Fibroblast of lung (primary cell): ENCODE measurements at regions not wholly inside any gene's neighbourhood (a gene's known extent, or its start where the extent isn't known, plus 50 kb on each side); places are given as distances from the start of the nearest gene placed in this dataset.

Experiments
- DNase-seq, 2 donors: peaks; one replicate each; pipeline versions ENCODE4 v3.0.0 to v3.0.0-alpha.2; 2010; ENCODE audit warnings: low read depth in 2 of 2
- H2AFZ ChIP-seq: 2 replicates; pipeline ENCODE4 v1.5.1; 2012; ENCODE audit warnings: low read length, control low read depth, inconsistent platforms
- H3K27ac ChIP-seq: 2 replicates; pipeline ENCODE4 v1.5.1; 2011; ENCODE audit warnings: low read length, control low read depth; ENCODE audit not compliant: insufficient read depth
- H3K27me3 ChIP-seq: 2 replicates; pipeline ENCODE4 v1.5.1; 2011; ENCODE audit warnings: mild to moderate bottlenecking, low read length; ENCODE audit not compliant: control insufficient read depth, insufficient read depth
- H3K36me3 ChIP-seq: 2 replicates; pipeline ENCODE4 v1.5.1; 2011; ENCODE audit warnings: low read length; ENCODE audit not compliant: control insufficient read depth, insufficient read depth
- H3K4me1 ChIP-seq: 2 replicates; pipeline ENCODE4 v1.5.1; 2011; ENCODE audit warnings: low read length; ENCODE audit not compliant: control insufficient read depth, insufficient read depth; ENCODE audit errors: extremely low read depth
- H3K4me2 ChIP-seq: 2 replicates; pipeline ENCODE4 v1.5.1; 2011; ENCODE audit warnings: low read length, control low read depth; ENCODE audit not compliant: insufficient read depth; ENCODE audit errors: extremely low read depth
- H3K4me3 ChIP-seq, 4 experiments: fragments of 200-600 bp in 1 of 4; sonication (generic) in 1 of 4; replicated peaks in 1 of 4; 2 replicates each; pipeline ENCODE4 v1.5.1; 2011 to 2016; ENCODE audit warnings: low read length in 4 of 4, low read depth in 3 of 4, mild to moderate bottlenecking in 3 of 4, control low read depth in 2 of 4, inconsistent platforms in 1 of 4, mixed read lengths in 1 of 4; ENCODE audit not compliant: insufficient read depth in 1 of 4; ENCODE audit errors: control extremely low read depth in 1 of 4
- H3K79me2 ChIP-seq: 2 replicates; pipeline ENCODE4 v1.5.1; 2012; ENCODE audit warnings: mild to moderate bottlenecking, low read length, inconsistent platforms; ENCODE audit not compliant: control insufficient read depth, insufficient read depth
- H3K9ac ChIP-seq: 2 replicates; pipeline ENCODE4 v1.5.1; 2011; ENCODE audit warnings: mild to moderate bottlenecking, low read length, control low read depth; ENCODE audit not compliant: insufficient read depth
- H3K9me3 ChIP-seq: 2 replicates; pipeline ENCODE4 v1.5.1; 2012; ENCODE audit warnings: low read depth, low read length; ENCODE audit not compliant: control insufficient read depth, insufficient read depth
- H4K20me1 ChIP-seq: 2 replicates; pipeline ENCODE4 v1.5.1; 2011; ENCODE audit warnings: low read length; ENCODE audit not compliant: control insufficient read depth, insufficient read depth; ENCODE audit errors: extremely low read depth
- EZH2 ChIP-seq: IDR thresholded peaks from 2 replicates; pipeline ENCODE4 v1.5.1; 2012; ENCODE audit warnings: low read length, control low read depth, mild to moderate bottlenecking; ENCODE audit errors: missing control alignments
- TF ChIP-seq, protein P1 (sequence below), 2 donors: IDR thresholded peaks in 1 of 2; conservative IDR thresholded peaks in 1 of 2; 1 replicate in 1 of 2; 2 replicates in 1 of 2; pipeline ENCODE4 v1.5.1; 2011 to 2012; ENCODE audit warnings: low read length in 2 of 2, control low read depth in 1 of 2, inconsistent platforms in 1 of 2, low read depth in 1 of 2, mild to moderate bottlenecking in 1 of 2

DNA sequence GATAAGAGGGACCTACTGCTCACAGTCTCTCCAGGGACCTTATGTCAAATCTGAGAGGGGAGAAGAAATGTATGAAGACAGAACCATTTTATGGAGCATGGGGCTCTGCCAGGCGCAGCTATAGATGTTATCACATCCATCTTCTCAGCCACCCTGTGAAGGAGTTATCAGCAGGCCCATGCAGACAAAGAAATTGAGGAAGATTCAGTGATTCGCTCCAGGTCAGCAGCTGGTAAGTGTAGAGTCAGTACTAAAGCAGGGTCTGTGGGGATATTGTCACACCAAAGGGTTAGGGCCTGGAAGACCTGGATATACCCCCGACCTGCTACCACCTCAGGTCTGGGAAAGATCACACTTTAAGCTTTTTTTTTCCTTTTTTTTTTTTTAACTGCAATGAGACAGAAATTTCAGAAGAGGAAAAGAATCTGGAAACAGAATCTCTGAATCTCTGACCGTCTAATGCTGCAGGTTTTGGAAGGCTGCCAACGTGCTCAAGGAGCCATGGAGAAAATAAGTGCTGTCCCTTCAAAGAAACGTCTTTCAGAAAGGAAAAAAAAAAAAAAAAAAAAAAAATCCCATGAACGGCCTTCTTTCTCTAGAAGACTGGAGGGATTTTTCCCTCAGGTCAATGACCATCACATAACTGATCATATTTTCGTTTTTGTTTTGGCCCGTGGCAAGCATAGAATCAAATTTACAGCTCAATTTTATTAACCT, 73.3 kb upstream of the PLEKHG7 start:
- no peaks in the 10 kb centered on the region for H3K36me3 ChIP-seq
- H3K9ac ChIP-seq: no peak overlapping the region
- no peaks in the 10 kb centered on the region for H4K20me1 ChIP-seq
- no peak overlapping the region for H3K27ac ChIP-seq
- H3K4me1 ChIP-seq: no peaks in the 10 kb centered on the region
- H3K9me3 ChIP-seq: no peaks in the 10 kb centered on the region
- no peak overlapping the region for H3K4me2 ChIP-seq
- no peaks in the 10 kb centered on the region for H3K27me3 ChIP-seq
- no peak overlapping the region for H3K4me3 ChIP-seq
- peak; percentile 40 to 59 for DNase-seq
- TF ChIP-seq EZH2: no peak
- TF ChIP-seq, protein P1, sequence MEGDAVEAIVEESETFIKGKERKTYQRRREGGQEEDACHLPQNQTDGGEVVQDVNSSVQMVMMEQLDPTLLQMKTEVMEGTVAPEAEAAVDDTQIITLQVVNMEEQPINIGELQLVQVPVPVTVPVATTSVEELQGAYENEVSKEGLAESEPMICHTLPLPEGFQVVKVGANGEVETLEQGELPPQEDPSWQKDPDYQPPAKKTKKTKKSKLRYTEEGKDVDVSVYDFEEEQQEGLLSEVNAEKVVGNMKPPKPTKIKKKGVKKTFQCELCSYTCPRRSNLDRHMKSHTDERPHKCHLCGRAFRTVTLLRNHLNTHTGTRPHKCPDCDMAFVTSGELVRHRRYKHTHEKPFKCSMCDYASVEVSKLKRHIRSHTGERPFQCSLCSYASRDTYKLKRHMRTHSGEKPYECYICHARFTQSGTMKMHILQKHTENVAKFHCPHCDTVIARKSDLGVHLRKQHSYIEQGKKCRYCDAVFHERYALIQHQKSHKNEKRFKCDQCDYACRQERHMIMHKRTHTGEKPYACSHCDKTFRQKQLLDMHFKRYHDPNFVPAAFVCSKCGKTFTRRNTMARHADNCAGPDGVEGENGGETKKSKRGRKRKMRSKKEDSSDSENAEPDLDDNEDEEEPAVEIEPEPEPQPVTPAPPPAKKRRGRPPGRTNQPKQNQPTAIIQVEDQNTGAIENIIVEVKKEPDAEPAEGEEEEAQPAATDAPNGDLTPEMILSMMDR (conservative IDR thresholded peaks at IDR 0.05 in 1 of 2, IDR thresholded peaks at IDR 0.05 in 1 of 2; ENCODE audit: low read depth in 1 of 2, low read length in 2 of 2): no peak
- no peaks in the 10 kb centered on the region for H3K79me2 ChIP-seq
- no peak overlapping the region for H2AFZ ChIP-seq

DNA sequence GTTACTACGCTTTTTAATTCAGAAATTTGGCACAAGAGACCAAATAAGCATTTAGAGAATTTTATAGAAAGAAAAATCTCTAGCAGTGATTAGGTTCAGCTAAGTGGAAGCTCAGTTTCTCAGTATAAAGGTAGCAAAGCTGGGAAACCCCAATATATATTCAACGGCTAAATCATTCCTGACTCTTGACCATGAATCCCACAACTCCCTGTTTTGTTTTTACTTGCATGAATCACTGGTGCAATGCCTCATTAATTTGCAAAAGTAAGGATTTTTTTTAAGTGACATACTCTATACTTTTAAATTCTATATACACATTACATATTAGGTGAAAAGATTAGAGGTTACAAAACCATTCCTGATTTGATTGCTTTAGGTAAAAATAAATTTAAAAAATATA, 74.3 kb upstream of the PLEKHG7 start:
- H4K20me1 ChIP-seq: no peaks in the 10 kb centered on the region
- no peaks in the 10 kb centered on the region for H3K4me1 ChIP-seq
- H3K79me2 ChIP-seq: no peaks in the 10 kb centered on the region
- H3K4me2 ChIP-seq: no peak overlapping the region
- no peaks in the 10 kb centered on the region for H3K27me3 ChIP-seq
- H3K4me3 ChIP-seq: no peak overlapping the region
- TF ChIP-seq, protein P1 (conservative IDR thresholded peaks at IDR 0.05 in 1 of 2, IDR thresholded peaks at IDR 0.05 in 1 of 2; ENCODE audit: low read depth in 1 of 2, low read length in 2 of 2): no peak
- no peak for TF ChIP-seq EZH2
- H2AFZ ChIP-seq: no peak overlapping the region
- H3K9ac ChIP-seq: no peak overlapping the region
- no peaks in the 10 kb centered on the region for H3K9me3 ChIP-seq
- H3K36me3 ChIP-seq: no peaks in the 10 kb centered on the region
- H3K27ac ChIP-seq: no peak overlapping the region
- DNase-seq: peak; percentile 46 to 78

DNA sequence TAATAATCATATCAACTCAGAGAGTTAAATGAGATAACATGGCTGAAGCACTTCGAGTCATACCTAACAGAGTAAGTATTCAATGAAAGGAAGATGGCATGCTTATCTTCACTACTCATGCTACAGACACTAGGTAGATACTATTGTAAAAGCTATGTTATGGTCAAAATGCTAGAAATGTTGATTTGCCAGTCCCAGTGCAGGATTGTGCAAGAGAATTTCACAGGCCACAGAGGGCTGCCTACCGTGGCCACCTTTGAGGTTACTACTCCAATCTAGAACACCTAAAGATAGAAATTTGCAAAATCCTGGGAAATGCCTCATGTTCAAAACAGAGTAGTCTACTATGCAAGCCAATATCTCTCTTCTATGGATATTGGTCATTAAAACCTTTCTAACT, 75.3 kb upstream of the PLEKHG7 start:
- Histone ChIP-seq H3K4me2 (no peak overlapping the region), H3K27me3 (no peaks in the 10 kb centered on the region), H3K27ac (no peak overlapping the region), H3K9me3 (no peaks in the 10 kb centered on the region), H4K20me1 (no peaks in the 10 kb centered on the region), H3K4me1 (no peaks in the 10 kb centered on the region), H3K9ac (no peak overlapping the region), H3K79me2 (no peaks in the 10 kb centered on the region), H3K4me3 (no peak overlapping the region), H3K36me3 (no peaks in the 10 kb centered on the region), H2AFZ (no peak overlapping the region)
- TF ChIP-seq EZH2: no peak
- TF ChIP-seq, protein P1 (conservative IDR thresholded peaks at IDR 0.05 in 1 of 2, IDR thresholded peaks at IDR 0.05 in 1 of 2; ENCODE audit: low read depth in 1 of 2, low read length in 2 of 2): no peak
- DNase-seq: no peak
